Left renal cortex interstitium (tissue), 4 donors: ENCODE measurements at regions not wholly inside any gene's neighbourhood (a gene's known extent, or its start where the extent isn't known, plus 50 kb on each side); places are given as distances from the start of the nearest gene placed in this dataset.
"Not testable (repeated sequence)": the region's sequence is repeated elsewhere in the genome, so short reads cannot be mapped to it uniquely, and the experiment has no call there.

ENCODE experiments used
- DNase-seq, 4 donors: peaks; one replicate each; pipeline ENCODE4 v3.0.0-alpha.2; 2013; ENCODE audit warnings: low read depth in 4 of 4, low spot score in 2 of 4, missing footprints in 1 of 4

GRCh38 chr3:118146658-118147375, 887.8 kb downstream of the IGSF11 start:
- no peak for DNase-seq

GRCh38 chr3:118151164-118151563, 883.5 kb downstream of the IGSF11 start:
- no peak for DNase-seq

- not testable (repeated sequence) for DNase-seq
These were observed 871.7 kb downstream of the IGSF11 start for GRCh38 chr3:118162627-118163588.

- no peak for DNase-seq
These were observed 869.2 kb downstream of the IGSF11 start for GRCh38 chr3:118165413-118165812.

GRCh38 chr3:118167571-118167970, 867.1 kb downstream of the IGSF11 start:
- no peak for DNase-seq

GRCh38 chr3:118168175-118168574, 866.5 kb downstream of the IGSF11 start:
- DNase-seq = no peak

GRCh38 chr3:118171236-118171852, 863.3 kb downstream of the IGSF11 start:
- no peak for DNase-seq

- no peak for DNase-seq
These were observed 853.8 kb downstream of the IGSF11 start for GRCh38 chr3:118180853-118181252.

GRCh38 chr3:118181274-118181673, 853.4 kb downstream of the IGSF11 start:
- DNase-seq = no peak

- DNase-seq = no peak
These were observed 848.6 kb downstream of the IGSF11 start for GRCh38 chr3:118186051-118186450.

- no peak for DNase-seq
These were observed 847.4 kb downstream of the IGSF11 start for GRCh38 chr3:118187221-118187620.

GRCh38 chr3:118196183-118196582, 838.5 kb downstream of the IGSF11 start:
- DNase-seq = no peak

- no peak for DNase-seq
These were observed 835.6 kb downstream of the IGSF11 start for GRCh38 chr3:118199044-118199443.

- no peak for DNase-seq
These were observed 830.5 kb downstream of the IGSF11 start for GRCh38 chr3:118204052-118204656.

GRCh38 chr3:118207271-118207670, 827.4 kb downstream of the IGSF11 start:
- no peak for DNase-seq

- no peak for DNase-seq
These were observed 826.0 kb downstream of the IGSF11 start for GRCh38 chr3:118208642-118209041.

- no peak for DNase-seq
These were observed 820.8 kb downstream of the IGSF11 start for GRCh38 chr3:118213892-118214291.

GRCh38 chr3:118226206-118226605, 808.4 kb downstream of the IGSF11 start:
- no peak for DNase-seq

- DNase-seq = no peak
These were observed 807.5 kb downstream of the IGSF11 start for GRCh38 chr3:118227191-118227590.

GRCh38 chr3:118228151-118228550, 806.5 kb downstream of the IGSF11 start:
- no peak for DNase-seq

GRCh38 chr3:118229196-118229595, 805.5 kb downstream of the IGSF11 start:
- DNase-seq = no peak
